HL-60 (cell line): ENCODE measurements at regions not wholly inside any gene's neighbourhood (a gene's known extent, or its start where the extent isn't known, plus 50 kb on each side); places are given as distances from the start of the nearest gene placed in this dataset.

Experiments used
- CTCF ChIP-seq: IDR thresholded peaks from one replicate; pipeline ENCODE4 v1.5.1; 2011; ENCODE audit warnings: low read length, control low read depth, inconsistent platforms; ENCODE audit not compliant: insufficient read depth
- POLR2AphosphoS5 ChIP-seq: IDR thresholded peaks from 2 replicates; pipeline ENCODE4 v1.6.1; 2012; ENCODE audit warnings: low read depth
- REST ChIP-seq: IDR thresholded peaks from 2 replicates; pipeline ENCODE4 v1.6.1; 2012; ENCODE audit warnings: low read depth; ENCODE audit not compliant: insufficient replicate concordance

GRCh38 chr9:10706788-10707187, 94.0 kb upstream of the PTPRD start:
- TF ChIP-seq REST (no peak), CTCF (no peak), POLR2AphosphoS5 (no peak)
